Esophagus squamous epithelium (tissue), 4 donors: ENCODE measurements at regions not wholly inside any gene's neighbourhood (a gene's known extent, or its start where the extent isn't known, plus 50 kb on each side); places are given as distances from the start of the nearest gene placed in this dataset.

Source experiments
- POLR2A ChIP-seq, 4 donors: fragments of 450-650 bp; IDR thresholded peaks; one replicate each; pipeline ENCODE4 v1.6.1; 2017; ENCODE audit warnings: antibody characterized with exemption in 4 of 4, mild to moderate bottlenecking in 4 of 4, moderate library complexity in 3 of 4
- TF ChIP-seq, protein P1 (sequence below), 6 experiments: fragments of 450-650 bp in 4 of 6; fragments of 200-600 bp in 2 of 6; sonication (generic) in 2 of 6; IDR thresholded peaks; one replicate each; pipeline ENCODE4 v1.5.1; 2016 to 2019; ENCODE audit warnings: antibody characterized with exemption in 6 of 6, mild to moderate bottlenecking in 4 of 6, moderate library complexity in 4 of 6

GRCh38 chr2:75954761-75955160, 244.0 kb upstream of the GCFC2 start:
- TF ChIP-seq, protein P1, sequence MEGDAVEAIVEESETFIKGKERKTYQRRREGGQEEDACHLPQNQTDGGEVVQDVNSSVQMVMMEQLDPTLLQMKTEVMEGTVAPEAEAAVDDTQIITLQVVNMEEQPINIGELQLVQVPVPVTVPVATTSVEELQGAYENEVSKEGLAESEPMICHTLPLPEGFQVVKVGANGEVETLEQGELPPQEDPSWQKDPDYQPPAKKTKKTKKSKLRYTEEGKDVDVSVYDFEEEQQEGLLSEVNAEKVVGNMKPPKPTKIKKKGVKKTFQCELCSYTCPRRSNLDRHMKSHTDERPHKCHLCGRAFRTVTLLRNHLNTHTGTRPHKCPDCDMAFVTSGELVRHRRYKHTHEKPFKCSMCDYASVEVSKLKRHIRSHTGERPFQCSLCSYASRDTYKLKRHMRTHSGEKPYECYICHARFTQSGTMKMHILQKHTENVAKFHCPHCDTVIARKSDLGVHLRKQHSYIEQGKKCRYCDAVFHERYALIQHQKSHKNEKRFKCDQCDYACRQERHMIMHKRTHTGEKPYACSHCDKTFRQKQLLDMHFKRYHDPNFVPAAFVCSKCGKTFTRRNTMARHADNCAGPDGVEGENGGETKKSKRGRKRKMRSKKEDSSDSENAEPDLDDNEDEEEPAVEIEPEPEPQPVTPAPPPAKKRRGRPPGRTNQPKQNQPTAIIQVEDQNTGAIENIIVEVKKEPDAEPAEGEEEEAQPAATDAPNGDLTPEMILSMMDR (IDR thresholded peaks at IDR 0.05): no peak
- no peak for TF ChIP-seq POLR2A (IDR thresholded peaks at IDR 0.05)
